Forelimb muscle (tissue), 1 donor: ENCODE measurements at regions not wholly inside any gene's neighbourhood (a gene's known extent, or its start where the extent isn't known, plus 50 kb on each side); places are given as distances from the start of the nearest gene placed in this dataset.
"Not testable (repeated sequence)": the region's sequence is repeated elsewhere in the genome, so short reads cannot be mapped to it uniquely, and the experiment has no call there.

Experiments used
- DNase-seq: peaks from one replicate; pipeline ENCODE4 v3.0.0-alpha.2; 2013; ENCODE audit warnings: low read depth

GRCh38 chr5:162964144-162964543, 473.3 kb upstream of the CCNG1 start:
- not testable (repeated sequence) for DNase-seq

GRCh38 chr5:162990063-162990462, 447.3 kb upstream of the CCNG1 start:
- no peak for DNase-seq

GRCh38 chr5:162990856-162991497, 446.4 kb upstream of the CCNG1 start:
- DNase-seq, result no peak

- no peak for DNase-seq
These were observed 441.8 kb upstream of the CCNG1 start for GRCh38 chr5:162995568-162995967.

- no peak for DNase-seq
These were observed 441.3 kb upstream of the CCNG1 start for GRCh38 chr5:162996053-162996452.

- DNase-seq, result no peak
These were observed 431.4 kb upstream of the CCNG1 start for GRCh38 chr5:163005949-163006348.

GRCh38 chr5:163022582-163023128, 414.7 kb upstream of the CCNG1 start:
- no peak for DNase-seq

- DNase-seq, result no peak
These were observed 413.5 kb upstream of the CCNG1 start for GRCh38 chr5:163023846-163024245.

- no peak for DNase-seq
These were observed 412.5 kb upstream of the CCNG1 start for GRCh38 chr5:163024936-163025335.

GRCh38 chr5:163033656-163034055, 403.7 kb upstream of the CCNG1 start:
- no peak for DNase-seq

GRCh38 chr5:163041254-163041653, 396.1 kb upstream of the CCNG1 start:
- no peak for DNase-seq

GRCh38 chr5:163079618-163080017, 357.8 kb upstream of the CCNG1 start:
- no peak for DNase-seq

- no peak for DNase-seq
These were observed 348.2 kb upstream of the CCNG1 start for GRCh38 chr5:163089230-163089629.

GRCh38 chr5:163089926-163090325, 347.5 kb upstream of the CCNG1 start:
- no peak for DNase-seq

- DNase-seq, result no peak
These were observed 342.8 kb upstream of the CCNG1 start for GRCh38 chr5:163094492-163095180.

- no peak for DNase-seq
These were observed 332.9 kb upstream of the CCNG1 start for GRCh38 chr5:163104464-163104863.

- no peak for DNase-seq
These were observed 331.9 kb upstream of the CCNG1 start for GRCh38 chr5:163105456-163105855.

GRCh38 chr5:163106098-163106497, 331.3 kb upstream of the CCNG1 start:
- DNase-seq, result no peak

- DNase-seq, result no peak
These were observed 329.0 kb upstream of the CCNG1 start for GRCh38 chr5:163108351-163108750.

- no peak for DNase-seq
These were observed 322.4 kb upstream of the CCNG1 start for GRCh38 chr5:163115011-163115410.

GRCh38 chr5:163116618-163117017, 320.8 kb upstream of the CCNG1 start:
- not testable (repeated sequence) for DNase-seq

GRCh38 chr5:163134061-163134460, 303.3 kb upstream of the CCNG1 start:
- DNase-seq, result no peak

GRCh38 chr5:163135849-163136248, 301.5 kb upstream of the CCNG1 start:
- DNase-seq, result no peak
